PFSK-1 (cell line): ENCODE measurements at regions not wholly inside any gene's neighbourhood (a gene's known extent, or its start where the extent isn't known, plus 50 kb on each side); places are given as distances from the start of the nearest gene placed in this dataset.

Experiments used
- FOXP2 ChIP-seq: optimal IDR thresholded peaks from 2 replicates; pipeline ENCODE3; 2011; ENCODE audit warnings: borderline replicate concordance, control low read depth, inconsistent platforms; ENCODE audit not compliant: insufficient read depth; ENCODE audit errors: extremely low read length, extremely low read depth
- POLR2AphosphoS5 ChIP-seq: IDR thresholded peaks from 2 replicates; pipeline ENCODE4 v1.6.1; 2012; ENCODE audit warnings: low read depth, mild to moderate bottlenecking, control low read depth, low read length, moderate library complexity
- SIN3A ChIP-seq: IDR thresholded peaks from 2 replicates; pipeline ENCODE4 v1.6.1; 2012; ENCODE audit warnings: mild to moderate bottlenecking, low read length, moderate library complexity, borderline replicate concordance; ENCODE audit not compliant: insufficient read depth
- TAF1 ChIP-seq: IDR thresholded peaks from 2 replicates; pipeline ENCODE4 v1.6.1; 2012; ENCODE audit warnings: low read length, control low read depth, borderline replicate concordance; ENCODE audit not compliant: insufficient read depth
- TF ChIP-seq, protein P1 (sequence below), 2 experiments: IDR thresholded peaks; 2 replicates each; pipeline versions ENCODE4 v1.6.1 to v1.8.0; 2011 to 2012; ENCODE audit warnings: low read depth in 2 of 2, low read length in 2 of 2, control low read depth in 1 of 2, inconsistent platforms in 1 of 2, mild to moderate bottlenecking in 1 of 2, moderate library complexity in 1 of 2; ENCODE audit not compliant: insufficient read depth in 1 of 2

DNA sequence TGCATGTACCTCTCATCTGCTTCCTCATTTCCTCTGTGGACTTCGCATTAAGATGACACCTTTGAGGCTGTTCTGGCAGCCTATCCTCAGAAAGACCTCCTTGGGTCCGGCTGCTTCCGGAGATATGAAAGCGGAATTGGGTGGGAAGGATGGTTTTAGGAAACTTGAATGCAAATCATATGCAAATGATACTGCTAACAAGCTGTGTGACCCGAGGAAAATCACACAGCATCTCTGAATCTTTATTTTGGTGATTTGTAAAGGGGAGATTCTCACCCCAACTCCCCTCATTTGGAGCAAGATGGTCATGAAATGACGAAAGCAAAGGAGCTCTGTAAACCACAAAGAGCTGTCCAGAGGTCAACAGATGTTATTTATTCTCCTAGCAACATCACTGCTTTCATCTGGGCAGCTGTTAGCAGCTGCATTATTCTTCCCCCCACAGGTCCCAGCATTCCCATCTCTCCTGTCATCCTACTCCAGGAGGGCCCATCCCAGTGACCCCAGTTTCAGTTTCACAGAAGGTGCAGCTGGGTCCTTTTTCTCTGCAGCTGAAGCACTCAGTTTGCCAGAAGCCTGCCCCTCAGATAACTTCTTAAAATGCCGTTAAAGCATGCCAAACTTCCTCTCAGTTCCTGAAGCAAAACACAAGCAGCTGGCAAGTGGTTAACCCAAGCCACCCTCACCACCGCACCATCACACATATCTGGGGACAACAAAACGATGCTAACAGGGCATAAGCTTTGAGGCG, 269.5 kb downstream of the SEC61B start:
- TF ChIP-seq POLR2AphosphoS5: no peak
- TF ChIP-seq TAF1: no peak
- TF ChIP-seq, protein P1, sequence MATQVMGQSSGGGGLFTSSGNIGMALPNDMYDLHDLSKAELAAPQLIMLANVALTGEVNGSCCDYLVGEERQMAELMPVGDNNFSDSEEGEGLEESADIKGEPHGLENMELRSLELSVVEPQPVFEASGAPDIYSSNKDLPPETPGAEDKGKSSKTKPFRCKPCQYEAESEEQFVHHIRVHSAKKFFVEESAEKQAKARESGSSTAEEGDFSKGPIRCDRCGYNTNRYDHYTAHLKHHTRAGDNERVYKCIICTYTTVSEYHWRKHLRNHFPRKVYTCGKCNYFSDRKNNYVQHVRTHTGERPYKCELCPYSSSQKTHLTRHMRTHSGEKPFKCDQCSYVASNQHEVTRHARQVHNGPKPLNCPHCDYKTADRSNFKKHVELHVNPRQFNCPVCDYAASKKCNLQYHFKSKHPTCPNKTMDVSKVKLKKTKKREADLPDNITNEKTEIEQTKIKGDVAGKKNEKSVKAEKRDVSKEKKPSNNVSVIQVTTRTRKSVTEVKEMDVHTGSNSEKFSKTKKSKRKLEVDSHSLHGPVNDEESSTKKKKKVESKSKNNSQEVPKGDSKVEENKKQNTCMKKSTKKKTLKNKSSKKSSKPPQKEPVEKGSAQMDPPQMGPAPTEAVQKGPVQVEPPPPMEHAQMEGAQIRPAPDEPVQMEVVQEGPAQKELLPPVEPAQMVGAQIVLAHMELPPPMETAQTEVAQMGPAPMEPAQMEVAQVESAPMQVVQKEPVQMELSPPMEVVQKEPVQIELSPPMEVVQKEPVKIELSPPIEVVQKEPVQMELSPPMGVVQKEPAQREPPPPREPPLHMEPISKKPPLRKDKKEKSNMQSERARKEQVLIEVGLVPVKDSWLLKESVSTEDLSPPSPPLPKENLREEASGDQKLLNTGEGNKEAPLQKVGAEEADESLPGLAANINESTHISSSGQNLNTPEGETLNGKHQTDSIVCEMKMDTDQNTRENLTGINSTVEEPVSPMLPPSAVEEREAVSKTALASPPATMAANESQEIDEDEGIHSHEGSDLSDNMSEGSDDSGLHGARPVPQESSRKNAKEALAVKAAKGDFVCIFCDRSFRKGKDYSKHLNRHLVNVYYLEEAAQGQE (IDR thresholded peaks at IDR 0.05; ENCODE audit: insufficient read depth in 1 of 2, low read depth in 2 of 2, low read length in 2 of 2): no peak
- no peak for TF ChIP-seq FOXP2
- no peak for TF ChIP-seq SIN3A

DNA sequence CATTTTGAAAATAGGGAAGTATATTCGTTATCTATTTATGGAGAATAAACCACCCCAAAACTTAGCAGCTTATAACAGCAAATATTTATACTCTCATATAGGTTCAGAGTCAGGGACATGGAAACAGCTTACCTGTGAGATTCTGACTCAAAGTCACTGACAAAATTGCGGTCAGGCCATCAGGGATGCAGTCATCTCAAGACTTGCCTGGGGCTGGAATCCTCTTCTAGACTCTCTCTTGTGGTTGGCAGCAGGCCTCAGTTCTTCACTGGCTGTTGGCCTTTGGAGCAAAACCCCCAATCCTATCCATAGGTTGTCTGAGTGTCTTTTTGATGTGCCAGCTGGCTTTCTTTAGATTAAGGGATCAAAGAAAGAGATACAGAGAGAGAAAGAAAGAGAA, 275.6 kb downstream of the SEC61B start:
- no peak for TF ChIP-seq POLR2AphosphoS5
- no peak for TF ChIP-seq FOXP2
- TF ChIP-seq SIN3A: no peak
- TF ChIP-seq TAF1: no peak
- TF ChIP-seq, protein P1 (IDR thresholded peaks at IDR 0.05; ENCODE audit: insufficient read depth in 1 of 2, low read depth in 2 of 2, low read length in 2 of 2): no peak

DNA sequence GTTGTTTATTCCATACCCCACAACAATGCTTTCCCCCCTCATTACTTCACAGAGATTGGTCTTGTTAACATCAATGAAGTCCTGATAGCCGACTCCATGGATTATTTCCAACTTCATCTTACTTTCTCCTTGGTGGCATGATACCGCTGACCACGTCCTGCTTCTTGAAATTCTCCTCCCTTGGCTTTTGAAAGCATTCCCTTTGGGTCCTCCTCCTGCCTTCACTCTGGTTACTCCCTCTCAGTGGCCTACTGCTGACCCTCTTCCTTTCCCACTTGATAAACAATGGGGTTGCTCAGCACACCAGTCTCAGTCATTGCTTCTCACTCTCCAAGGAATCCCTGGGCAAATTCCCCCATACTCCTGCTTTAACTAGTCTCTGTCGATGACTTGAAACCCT, 283.9 kb downstream of the SEC61B start:
- TF ChIP-seq TAF1: no peak
- TF ChIP-seq FOXP2: no peak
- no peak for TF ChIP-seq POLR2AphosphoS5
- TF ChIP-seq SIN3A: no peak
- TF ChIP-seq, protein P1 (IDR thresholded peaks at IDR 0.05; ENCODE audit: insufficient read depth in 1 of 2, low read depth in 2 of 2, low read length in 2 of 2): no peak

DNA sequence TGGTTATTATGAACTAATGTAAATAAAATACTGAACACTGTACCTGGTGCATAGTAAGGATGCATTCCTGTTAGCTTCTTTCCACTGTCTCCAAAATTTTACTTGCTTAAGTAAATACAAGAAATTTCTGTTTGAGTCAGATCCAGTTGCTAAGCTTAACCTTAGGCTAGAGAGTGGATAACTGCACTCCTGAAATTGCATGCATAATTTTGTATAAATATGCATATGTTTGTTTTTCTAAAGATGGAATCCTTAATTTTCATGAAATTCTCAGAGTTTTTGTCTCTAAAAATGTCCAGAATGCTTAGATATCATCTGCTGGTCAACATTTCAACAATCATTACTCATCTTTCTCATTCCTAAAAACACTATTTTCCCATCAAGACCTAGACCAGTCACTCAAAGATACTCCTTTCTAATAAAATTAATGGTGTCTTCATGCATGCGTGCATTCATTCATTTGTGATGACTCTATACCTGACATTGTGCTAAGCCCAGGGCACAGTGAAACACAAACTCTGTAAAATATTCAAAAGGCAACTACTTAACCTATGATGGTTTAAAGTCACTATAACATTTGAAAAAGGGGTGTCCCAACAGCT, 284.8 kb downstream of the SEC61B start:
- TF ChIP-seq TAF1 (no peak), FOXP2 (no peak), SIN3A (no peak), POLR2AphosphoS5 (no peak)
- TF ChIP-seq, protein P1 (IDR thresholded peaks at IDR 0.05; ENCODE audit: insufficient read depth in 1 of 2, low read depth in 2 of 2, low read length in 2 of 2): no peak

DNA sequence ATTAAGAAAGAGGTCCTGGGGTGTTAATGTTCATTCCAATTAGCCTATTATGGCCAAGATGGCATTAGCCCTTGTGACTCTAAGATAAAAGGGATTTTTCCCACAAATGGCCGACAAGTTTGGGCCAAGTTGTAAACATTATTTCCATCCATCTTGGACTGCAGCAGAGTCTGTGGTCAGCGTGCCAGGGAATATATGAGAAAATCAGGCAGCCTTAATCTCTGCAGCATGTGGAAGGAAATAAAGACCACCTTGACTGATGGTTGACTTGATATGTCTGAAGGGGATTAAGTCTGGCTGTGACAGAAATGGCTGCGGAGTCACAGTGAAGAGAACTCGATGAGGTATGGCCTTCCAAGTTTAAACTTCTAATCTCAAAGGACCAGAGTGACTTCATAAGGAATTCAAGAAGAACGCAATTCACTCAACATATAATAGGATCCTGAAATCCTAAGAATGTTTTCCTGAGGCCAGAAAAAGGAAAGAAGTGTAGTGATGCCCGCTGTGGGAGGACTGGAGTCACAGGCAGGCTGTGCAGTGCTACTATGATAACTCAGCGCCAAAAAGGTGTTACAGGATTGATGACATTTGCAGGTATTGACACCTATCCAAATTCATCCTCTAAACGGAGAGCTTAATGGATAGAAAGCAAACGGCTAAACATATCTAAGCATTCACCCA, 287.1 kb downstream of the SEC61B start:
- TF ChIP-seq, protein P1 (IDR thresholded peaks at IDR 0.05; ENCODE audit: insufficient read depth in 1 of 2, low read depth in 2 of 2, low read length in 2 of 2): no peak
- TF ChIP-seq SIN3A (no peak), POLR2AphosphoS5 (no peak), TAF1 (no peak), FOXP2 (no peak)
